CD4-positive, alpha-beta T cell treated with Interleukin-17A for 4 hours (primary cell): ENCODE measurements at regions not wholly inside any gene's neighbourhood (a gene's known extent, or its start where the extent isn't known, plus 50 kb on each side); places are given as distances from the start of the nearest gene placed in this dataset.

Experiments used
- DNase-seq: peaks from one replicate; pipeline ENCODE4 v3.0.0-alpha.2; 2020; ENCODE audit warnings: mixed read lengths

DNA sequence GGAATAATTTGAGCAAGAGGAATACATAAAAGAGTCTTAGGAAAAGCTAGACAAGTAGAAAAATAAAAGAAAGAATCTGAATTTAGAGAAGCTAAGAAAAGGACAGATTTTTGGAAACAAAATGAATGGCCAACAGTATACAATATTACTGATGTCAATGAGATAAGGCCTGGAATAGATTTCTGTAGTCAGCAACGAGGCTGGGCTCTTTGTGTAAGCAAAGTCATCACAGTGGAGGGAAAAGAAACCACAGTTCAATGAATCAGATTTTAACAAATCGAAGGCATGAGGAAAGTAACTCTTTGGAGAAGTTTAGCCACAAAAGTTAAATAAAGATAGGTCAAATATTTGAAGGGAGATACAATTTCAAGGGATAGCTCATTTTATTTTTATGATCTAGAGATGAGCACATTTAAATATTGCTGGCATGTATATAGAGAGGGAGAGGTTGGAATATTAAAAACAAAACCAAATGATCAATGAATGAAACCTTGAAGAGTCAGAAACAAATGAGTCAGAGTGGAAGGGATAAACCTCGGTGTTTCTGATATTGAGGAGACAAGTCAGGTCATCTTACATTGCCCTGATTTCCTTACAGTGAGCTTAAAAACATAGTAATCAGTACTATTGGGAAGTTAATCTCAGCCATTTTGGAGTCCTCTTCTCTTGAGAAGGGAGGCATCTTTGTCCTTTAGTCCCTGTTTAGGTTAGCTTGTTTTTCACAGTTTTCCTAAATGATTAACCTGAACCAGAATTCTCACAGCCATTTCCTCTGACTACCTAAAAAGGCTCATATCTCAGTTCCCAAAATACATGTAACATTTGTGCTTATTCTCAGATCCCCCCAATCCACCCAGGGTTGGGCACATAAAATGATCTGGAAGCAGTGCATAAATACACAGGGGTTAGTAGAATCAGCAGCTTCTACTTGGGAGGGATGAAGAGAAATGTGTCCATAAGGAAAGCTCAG is 620.0 kb upstream of the B3GALT2 start:
- DNase-seq, result no peak

DNA sequence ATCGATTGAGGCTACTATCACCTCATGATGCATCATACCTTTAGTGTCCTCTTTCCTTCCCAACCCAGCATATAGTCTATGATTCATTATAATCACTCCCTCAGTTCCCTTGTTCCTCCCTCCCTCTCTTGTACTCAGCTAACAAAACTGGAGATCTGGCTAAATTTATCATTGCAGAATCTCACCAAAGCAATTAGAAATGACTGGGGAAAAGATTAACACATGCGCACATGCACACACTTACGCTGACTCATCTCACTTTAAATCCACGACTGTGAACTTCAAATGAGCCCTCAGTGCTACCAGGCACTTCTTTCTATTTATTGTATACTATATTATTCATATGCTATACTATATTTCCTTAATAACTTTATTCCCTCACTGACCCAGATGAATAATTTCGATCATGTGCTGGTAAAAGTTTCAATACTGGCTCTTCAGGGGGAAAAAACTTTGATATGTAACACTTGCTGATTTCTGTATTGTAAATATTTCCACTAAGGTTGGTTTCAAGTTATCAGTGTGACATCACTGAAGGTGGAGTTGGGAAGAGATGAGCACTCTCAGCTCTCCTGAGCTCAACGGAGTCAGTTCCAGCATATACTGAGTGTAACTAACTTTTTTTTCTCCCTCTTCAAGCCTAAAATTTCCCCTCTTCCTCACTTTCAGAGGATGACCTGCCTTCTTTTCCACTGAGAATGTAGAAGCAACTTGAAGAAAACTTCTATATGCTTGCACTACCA is 613.7 kb upstream of the B3GALT2 start:
- DNase-seq, result no peak

- DNase-seq, result no peak
Observed at GRCh38 chr1:193799371-193799770, 613.0 kb upstream of the B3GALT2 start.

GRCh38 chr1:193794239-193794638 is 607.8 kb upstream of the B3GALT2 start:
- DNase-seq, result no peak

DNA sequence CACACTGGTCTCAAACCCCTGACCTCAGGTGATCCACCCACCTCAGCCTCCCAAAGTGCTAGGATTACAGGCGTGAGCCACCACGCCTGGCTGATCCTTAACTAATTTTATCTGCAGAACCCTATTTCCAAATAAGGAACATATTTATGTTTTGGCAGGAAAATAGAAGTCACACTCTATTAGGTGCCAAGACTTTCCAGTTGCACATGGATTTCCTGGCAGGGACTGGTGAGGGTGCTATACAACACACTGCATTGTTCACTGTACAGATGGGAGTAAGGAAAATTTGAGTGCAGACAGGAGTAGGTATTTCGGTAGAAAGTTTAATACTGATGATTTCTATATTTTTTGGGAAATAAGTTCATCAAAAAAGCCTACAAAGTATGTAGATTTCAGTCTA is 605.3 kb upstream of the B3GALT2 start:
- no peak for DNase-seq

- no peak for DNase-seq
Observed at GRCh38 chr1:193787061-193787460, 600.6 kb upstream of the B3GALT2 start.

- DNase-seq, result no peak
Observed at GRCh38 chr1:193785850-193786420, 599.5 kb upstream of the B3GALT2 start.

- DNase-seq, result no peak
Observed at GRCh38 chr1:193774536-193775323, 588.3 kb upstream of the B3GALT2 start.

GRCh38 chr1:193771596-193771995 is 585.2 kb upstream of the B3GALT2 start:
- DNase-seq, result no peak

DNA sequence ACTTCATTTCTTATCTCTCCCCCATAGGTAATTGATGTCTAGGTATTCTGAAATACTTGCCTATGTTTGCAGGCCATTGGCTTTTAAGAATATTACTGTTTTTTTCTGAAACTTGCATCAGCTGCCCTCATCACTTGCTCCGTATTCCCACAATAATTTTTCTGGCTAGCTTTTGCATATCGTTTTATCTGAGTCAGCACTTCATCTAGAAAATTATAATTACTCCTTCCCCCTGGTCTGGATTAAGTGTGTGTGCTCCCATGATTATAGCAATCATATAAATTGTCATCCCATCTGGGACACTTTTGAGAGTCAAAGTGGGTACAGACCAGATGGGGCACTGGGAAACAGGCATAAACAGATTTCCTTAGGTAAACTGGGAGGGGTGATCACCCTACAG is 583.2 kb upstream of the B3GALT2 start:
- DNase-seq, result no peak

GRCh38 chr1:193767886-193768285 is 581.5 kb upstream of the B3GALT2 start:
- DNase-seq, result no peak

DNA sequence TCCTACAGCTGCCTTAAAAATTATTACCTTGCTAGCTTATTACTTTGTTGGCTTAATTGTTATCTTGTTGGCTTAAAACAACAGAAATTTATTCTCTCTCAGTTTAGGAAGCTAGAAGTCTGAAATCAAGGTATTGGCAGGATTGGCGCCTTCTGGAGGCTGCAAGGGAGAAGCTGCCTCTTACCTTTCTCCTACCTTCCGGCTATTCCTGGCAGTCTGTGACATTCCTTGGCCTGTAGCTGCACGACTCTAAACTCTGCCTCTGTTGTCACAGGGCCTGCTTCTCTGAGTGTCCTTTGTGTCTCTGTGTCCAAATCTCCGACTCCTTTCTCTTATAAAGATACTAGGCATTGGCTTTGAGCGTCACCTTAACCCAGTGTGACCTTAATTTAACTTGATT is 579.9 kb upstream of the B3GALT2 start:
- DNase-seq, result no peak

DNA sequence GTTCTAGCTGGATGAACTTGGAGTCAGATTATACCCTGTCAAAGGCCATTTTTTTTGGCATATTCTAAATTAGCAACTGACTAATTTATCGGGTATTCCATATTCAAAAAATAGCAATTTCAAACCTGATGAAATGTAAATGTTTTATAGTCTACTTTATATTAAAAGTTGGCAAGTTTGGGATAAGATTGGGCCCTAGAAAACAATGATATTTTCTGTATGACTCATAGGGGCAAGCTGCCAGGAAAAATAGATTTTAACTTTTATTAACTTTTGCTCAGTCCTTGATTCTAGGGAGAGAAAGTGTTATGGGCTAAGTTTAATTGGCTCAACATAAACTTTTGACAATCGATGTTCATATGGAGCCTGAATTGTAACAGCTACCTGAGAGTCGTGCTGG is 576.9 kb upstream of the B3GALT2 start:
- no peak for DNase-seq

DNA sequence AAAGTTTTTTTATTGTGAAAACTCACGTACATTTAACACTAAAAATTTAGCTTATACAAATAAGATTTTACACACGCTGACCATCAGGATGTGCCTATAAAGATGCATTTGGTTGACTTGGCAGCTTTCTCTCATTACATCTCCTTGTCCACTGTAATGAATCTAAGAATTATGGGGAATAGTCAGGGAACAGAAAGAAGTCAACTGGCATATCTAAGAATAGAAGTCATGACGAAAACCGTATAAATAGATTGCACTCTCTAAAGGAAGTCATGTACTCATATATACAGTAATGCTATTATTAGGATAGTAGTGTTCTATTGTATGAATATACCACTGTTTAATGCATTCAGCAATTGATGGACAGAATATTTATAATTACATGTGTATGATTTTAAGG is 575.8 kb upstream of the B3GALT2 start:
- no peak for DNase-seq

DNA sequence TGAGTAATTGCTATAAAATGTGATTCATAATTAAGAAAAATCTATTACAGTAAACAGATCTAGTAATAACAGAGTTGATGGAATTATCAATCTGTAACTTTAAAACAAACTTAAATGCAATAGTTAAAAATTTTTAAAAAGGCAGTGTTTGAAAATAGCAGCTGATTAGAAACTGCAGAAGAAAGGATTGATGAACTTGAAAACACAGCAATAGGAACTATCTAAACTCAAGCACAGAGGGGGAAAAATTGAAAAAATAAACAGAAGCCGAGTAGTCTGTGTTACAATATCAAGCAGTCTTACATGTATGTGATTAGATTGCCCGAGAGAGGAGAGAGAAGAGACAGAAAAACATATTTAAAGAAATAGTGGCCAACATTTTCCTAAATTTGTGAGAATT is 569.0 kb upstream of the B3GALT2 start:
- no peak for DNase-seq

GRCh38 chr1:193754732-193755427 is 568.5 kb upstream of the B3GALT2 start:
- no peak for DNase-seq

- no peak for DNase-seq
Observed at GRCh38 chr1:193754151-193754550, 567.7 kb upstream of the B3GALT2 start.

- no peak for DNase-seq
Observed at GRCh38 chr1:193753038-193753756, 566.8 kb upstream of the B3GALT2 start.

DNA sequence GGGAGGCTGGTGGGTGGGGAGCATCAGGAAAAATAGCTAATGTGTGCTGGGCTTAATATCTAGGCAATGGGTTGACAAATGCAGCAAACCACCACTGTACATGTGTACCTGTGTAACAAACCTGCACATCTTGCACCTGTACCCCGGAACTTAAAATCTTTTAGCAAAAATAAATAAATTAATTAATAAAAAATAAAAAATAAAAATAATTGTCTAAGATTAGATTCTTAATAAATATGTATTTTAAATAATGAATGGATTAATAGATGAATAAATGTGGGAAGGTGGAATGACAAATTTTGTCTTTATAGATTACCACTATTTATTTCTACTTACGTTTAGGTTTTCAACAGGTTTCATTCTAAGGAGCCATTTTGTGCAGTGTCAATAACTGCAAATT is 563.5 kb upstream of the B3GALT2 start:
- no peak for DNase-seq

DNA sequence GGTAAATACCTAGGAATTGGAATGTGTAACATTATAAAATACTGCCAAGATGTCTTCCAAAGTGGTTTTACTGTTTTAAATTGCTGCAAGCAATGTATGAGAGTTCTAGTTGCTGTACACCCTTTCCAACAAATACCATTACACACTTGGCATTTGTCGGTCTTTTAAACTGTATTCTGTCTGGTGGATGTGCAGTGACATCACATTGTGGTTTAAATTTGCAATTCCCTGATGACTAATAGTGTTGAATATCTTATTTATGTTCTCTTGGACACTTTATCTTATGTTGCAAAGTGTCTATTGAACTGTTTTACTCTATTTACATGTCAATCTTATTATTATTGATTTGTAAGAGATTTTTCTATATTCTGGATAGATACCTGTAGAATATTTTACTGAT is 561.2 kb upstream of the B3GALT2 start:
- no peak for DNase-seq

GRCh38 chr1:193741228-193741627 is 554.8 kb upstream of the B3GALT2 start:
- no peak for DNase-seq

- DNase-seq, result no peak
Observed at GRCh38 chr1:193740762-193741161, 554.3 kb upstream of the B3GALT2 start.
